IMR-90 (cell line): ENCODE measurements at regions not wholly inside any gene's neighbourhood (a gene's known extent, or its start where the extent isn't known, plus 50 kb on each side); places are given as distances from the start of the nearest gene placed in this dataset.

Experiments used
- CEBPB ChIP-seq: IDR thresholded peaks from 2 replicates; pipeline ENCODE4 v1.6.1; 2012; ENCODE audit warnings: low read depth, low read length, improper control_type of control experiment
- CHD1 ChIP-seq: IDR thresholded peaks from 2 replicates; pipeline ENCODE4 v1.6.1; 2012; ENCODE audit warnings: low read depth, low read length, improper control_type of control experiment
- CTCF ChIP-seq: conservative IDR thresholded peaks from 2 replicates; pipeline ENCODE4 v1.5.1; 2012; ENCODE audit warnings: mild to moderate bottlenecking, low read depth, low read length, improper control_type of control experiment
- ELK1 ChIP-seq: fragments of 150-350 bp; IDR thresholded peaks from 2 replicates; pipeline ENCODE4 v1.6.1; 2016; ENCODE audit warnings: low read depth, mild to moderate bottlenecking, low read length, moderate library complexity, borderline replicate concordance
- FOS ChIP-seq: fragments of 150-350 bp; IDR thresholded peaks from 2 replicates; pipeline ENCODE4 v1.6.1; 2016; ENCODE audit warnings: low read depth, low read length
- MAFK ChIP-seq: IDR thresholded peaks from 2 replicates; pipeline ENCODE4 v1.6.1; 2012; ENCODE audit warnings: low read depth, low read length, improper control_type of control experiment
- MAZ ChIP-seq: IDR thresholded peaks from 2 replicates; pipeline ENCODE4 v1.6.1; 2012; ENCODE audit warnings: low read depth, mild to moderate bottlenecking, low read length, improper control_type of control experiment, moderate library complexity, borderline replicate concordance
- POLR2A ChIP-seq: IDR thresholded peaks from 2 replicates; pipeline ENCODE4 v1.6.1; 2012; ENCODE audit warnings: mild to moderate bottlenecking, low read depth, low read length
- RAD21 ChIP-seq: IDR thresholded peaks from 2 replicates; pipeline ENCODE4 v1.6.1; 2012; ENCODE audit warnings: low read length, improper control_type of control experiment
- RCOR1 ChIP-seq: IDR thresholded peaks from 2 replicates; pipeline ENCODE4 v1.6.1; 2012; ENCODE audit warnings: mild to moderate bottlenecking, low read length, improper control_type of control experiment; ENCODE audit not compliant: insufficient replicate concordance
- SMC3 ChIP-seq: fragments of 150-350 bp; IDR thresholded peaks from 2 replicates; pipeline ENCODE4 v1.6.1; 2016; ENCODE audit warnings: low read depth, mild to moderate bottlenecking, antibody characterized with exemption, low read length, moderate library complexity
- USF2 ChIP-seq: fragments of 150-350 bp; IDR thresholded peaks from 2 replicates; pipeline ENCODE4 v1.6.1; 2017; ENCODE audit warnings: mild to moderate bottlenecking, antibody characterized with exemption, low read length, low read depth

GRCh38 chr2:163324677-163325076, 411.1 kb downstream of the FIGN start:
- TF ChIP-seq RAD21 (no peak), USF2 (no peak), CTCF (no peak), POLR2A (no peak), FOS (no peak), CEBPB (no peak), RCOR1 (no peak), SMC3 (no peak), MAFK (no peak), CHD1 (no peak), ELK1 (no peak), MAZ (no peak)
